ENCODE measurements at regions not wholly inside any gene's neighbourhood (a gene's known extent, or its start where the extent isn't known, plus 50 kb on each side); places are given as distances from the start of the nearest gene placed in this dataset.

DNA sequence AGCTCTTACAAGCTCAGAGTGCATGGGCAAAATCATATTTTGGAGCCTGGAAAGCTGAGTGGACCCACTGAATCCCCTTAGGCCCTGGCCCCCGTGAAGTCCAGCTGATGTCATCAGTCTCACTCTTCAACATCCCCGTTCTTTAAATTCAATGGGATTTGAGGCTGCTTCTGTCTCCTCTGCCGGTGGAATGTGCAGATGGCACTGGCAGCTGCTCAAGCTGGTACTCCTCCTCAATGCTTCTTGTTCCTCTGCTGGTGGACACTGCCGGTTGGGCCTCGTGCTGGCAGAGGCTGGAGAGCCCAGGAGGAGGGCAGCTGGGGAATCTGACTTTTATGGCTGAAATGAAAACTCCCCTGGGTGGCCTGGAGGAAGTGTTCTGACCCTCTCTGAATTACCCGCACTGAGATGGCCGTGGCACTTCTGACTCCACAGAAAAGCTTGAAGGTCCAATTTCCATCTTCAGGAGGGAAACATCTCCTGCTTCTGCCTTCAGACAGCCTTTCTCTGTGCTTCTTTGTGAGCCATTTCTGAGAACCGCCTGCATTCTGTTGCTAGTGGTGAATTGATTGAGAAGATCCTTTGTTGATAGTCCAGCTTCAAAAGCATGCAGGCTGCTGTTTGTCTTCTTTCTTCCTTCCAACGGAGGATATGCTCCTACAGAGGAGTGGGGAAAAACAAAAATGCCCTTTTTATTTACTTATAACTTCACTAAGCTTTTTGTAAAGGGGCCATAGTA, 298.9 kb downstream of the TMEM38B start:
- dilution Hi-C loops (cut with MboI; ENCODE audit: extremely low pct_ligation_motif_present, low sequenced_read_pairs): no loop called here
- POLR2A ChIA-PET: no interaction called here

More for the DNA sequence above, 298.9 kb downstream of the TMEM38B start:
- intact Hi-C loops (cut with micrococcal nuclease): no loop called here
- Histone ChIP-seq H3K4me3 (replicated peaks in 1 of 3; ENCODE audit: insufficient read depth in 1 of 3, low read depth in 1 of 3, low read length in 3 of 3) (no peak overlapping the region), H3K27ac (ENCODE audit: insufficient read depth, low read depth, low read length) (no peak overlapping the region), H2AFZ (ENCODE audit: low read depth, low read length) (no peak overlapping the region), H4K20me1 (replicated peaks; ENCODE audit: control insufficient read depth, extremely low read depth, insufficient read depth, low read length) (no peaks in the 10 kb centered on the region), H3K79me2 (ENCODE audit: control insufficient read depth, insufficient read depth, low read length) (no peaks in the 10 kb centered on the region), H3K27me3 (ENCODE audit: control insufficient read depth in 2 of 2, insufficient read depth in 2 of 2, low read length in 2 of 2) (no peaks in the 10 kb centered on the region), H3K9me3 (replicated peaks; ENCODE audit: control insufficient read depth, insufficient read depth, low read length) (no peaks in the 10 kb centered on the region), H3K4me2 (ENCODE audit: insufficient read depth, low read length) (no peak overlapping the region), H3K36me3 (ENCODE audit: control insufficient read depth in 2 of 2, extremely low read depth in 1 of 2, insufficient read depth in 2 of 2, low read length in 2 of 2) (no peaks in the 10 kb centered on the region), H3K4me1 (ENCODE audit: control insufficient read depth, extremely low read depth, insufficient read depth, low read length) (no peaks in the 10 kb centered on the region), H3K9ac (replicated peaks; ENCODE audit: extremely low read depth, insufficient read depth, low read length) (no peak overlapping the region), H3K9me1 (replicated peaks; ENCODE audit: control insufficient read depth, extremely low read depth, insufficient read depth, low read length) (no peaks in the 10 kb centered on the region)
- TF ChIP-seq GATA2 (IDR thresholded peaks at IDR 0.05; ENCODE audit: insufficient read depth, insufficient read length, low read depth, low read length): no peak
- no peak for TF ChIP-seq JUN (IDR thresholded peaks at IDR 0.05; ENCODE audit: borderline replicate concordance, insufficient read depth, insufficient read length, low read depth)
- no peak for TF ChIP-seq FOS (IDR thresholded peaks at IDR 0.05; ENCODE audit: borderline replicate concordance, insufficient read depth, low read length)
- TF ChIP-seq, protein P1, sequence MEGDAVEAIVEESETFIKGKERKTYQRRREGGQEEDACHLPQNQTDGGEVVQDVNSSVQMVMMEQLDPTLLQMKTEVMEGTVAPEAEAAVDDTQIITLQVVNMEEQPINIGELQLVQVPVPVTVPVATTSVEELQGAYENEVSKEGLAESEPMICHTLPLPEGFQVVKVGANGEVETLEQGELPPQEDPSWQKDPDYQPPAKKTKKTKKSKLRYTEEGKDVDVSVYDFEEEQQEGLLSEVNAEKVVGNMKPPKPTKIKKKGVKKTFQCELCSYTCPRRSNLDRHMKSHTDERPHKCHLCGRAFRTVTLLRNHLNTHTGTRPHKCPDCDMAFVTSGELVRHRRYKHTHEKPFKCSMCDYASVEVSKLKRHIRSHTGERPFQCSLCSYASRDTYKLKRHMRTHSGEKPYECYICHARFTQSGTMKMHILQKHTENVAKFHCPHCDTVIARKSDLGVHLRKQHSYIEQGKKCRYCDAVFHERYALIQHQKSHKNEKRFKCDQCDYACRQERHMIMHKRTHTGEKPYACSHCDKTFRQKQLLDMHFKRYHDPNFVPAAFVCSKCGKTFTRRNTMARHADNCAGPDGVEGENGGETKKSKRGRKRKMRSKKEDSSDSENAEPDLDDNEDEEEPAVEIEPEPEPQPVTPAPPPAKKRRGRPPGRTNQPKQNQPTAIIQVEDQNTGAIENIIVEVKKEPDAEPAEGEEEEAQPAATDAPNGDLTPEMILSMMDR (IDR thresholded peaks at IDR 0.05; ENCODE audit: extremely low read depth in 1 of 2, insufficient read depth in 1 of 2, low read depth in 1 of 2, low read length in 2 of 2): no peak
- no peak for TF ChIP-seq MYC (IDR thresholded peaks at IDR 0.05; ENCODE audit: low read depth, low read length)
- TF ChIP-seq POLR2AphosphoS5 (IDR thresholded peaks at IDR 0.05; ENCODE audit: insufficient read depth, low read depth, low read length): no peak
- no peak for TF ChIP-seq POLR2A (IDR thresholded peaks at IDR 0.05; ENCODE audit: low read depth, low read length)
- TF ChIP-seq, protein P2, sequence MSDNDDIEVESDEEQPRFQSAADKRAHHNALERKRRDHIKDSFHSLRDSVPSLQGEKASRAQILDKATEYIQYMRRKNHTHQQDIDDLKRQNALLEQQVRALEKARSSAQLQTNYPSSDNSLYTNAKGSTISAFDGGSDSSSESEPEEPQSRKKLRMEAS (IDR thresholded peaks at IDR 0.05; ENCODE audit: insufficient read depth, insufficient read length): no peak
- TF ChIP-seq EZH2 (IDR thresholded peaks at IDR 0.05; ENCODE audit: borderline replicate concordance, low read depth, low read length, severe bottlenecking): no peak
- no peak for DNase-seq (ENCODE audit: low read depth, low spot score)
- BruUV-seq (replicated peaks): no TSS peak
- FAIRE-seq: no peak
- CTCF ChIA-PET: no interaction called here
